CD8-positive, alpha-beta memory T cell (primary cell): ENCODE measurements at regions not wholly inside any gene's neighbourhood (a gene's known extent, or its start where the extent isn't known, plus 50 kb on each side); places are given as distances from the start of the nearest gene placed in this dataset.

Source experiments
- CTCF ChIA-PET: fragments of 350-600 bp; sonication (Branson Sonifier 250); formaldehyde crosslinking; loops from one replicate; lab custom pipeline; 2021; ENCODE audit warnings: antibody characterized with exemption; lab: Charles Lee
- POLR2A ChIA-PET: fragments of 350-600 bp; sonication (Branson Sonifier 250); formaldehyde crosslinking; loops from one replicate; lab custom pipeline; 2021; ENCODE audit warnings: antibody characterized with exemption; lab: Charles Lee
- DNase-seq, 5 donors: peaks; one replicate each; pipeline versions ENCODE4 v3.0.0 to v3.0.0-alpha.2; 2020 to 2022; ENCODE audit warnings: mixed read lengths in 1 of 5
- H3K27ac ChIP-seq: one replicate; pipeline ENCODE4 v1.7.0; 2013; ENCODE audit warnings: low read depth, mild to moderate bottlenecking, low read length, moderate library complexity
- H3K27me3 ChIP-seq: 2 replicates; pipeline ENCODE4 v1.7.0; 2013; ENCODE audit warnings: low read length, mild to moderate bottlenecking; ENCODE audit not compliant: insufficient read depth, poor library complexity, severe bottlenecking
- H3K36me3 ChIP-seq: 2 replicates; pipeline ENCODE4 v1.7.0; 2013; ENCODE audit warnings: mild to moderate bottlenecking, low read length, moderate library complexity; ENCODE audit not compliant: insufficient read depth
- H3K4me1 ChIP-seq: 2 replicates; pipeline ENCODE4 v1.7.0; 2013; ENCODE audit warnings: mild to moderate bottlenecking, low read length, moderate library complexity; ENCODE audit not compliant: insufficient read depth
- H3K4me3 ChIP-seq: 2 replicates; pipeline ENCODE4 v1.7.0; 2013; ENCODE audit warnings: mild to moderate bottlenecking, low read length
- H3K9me3 ChIP-seq: 2 replicates; pipeline ENCODE4 v1.7.0; 2013; ENCODE audit warnings: mild to moderate bottlenecking, low read length
- H3K27ac Mint-ChIP-seq, 8 donors: one replicate each; pipeline ENCODE4 v1.8.0; 2020 to 2021; ENCODE audit warnings: mixed read lengths in 8 of 8, mild to moderate bottlenecking in 6 of 8, inconsistent platforms in 3 of 8, moderate library complexity in 3 of 8
- H3K27me3 Mint-ChIP-seq, 2 donors: one replicate each; pipeline ENCODE4 v1.8.0; 2020 to 2021; ENCODE audit warnings: mixed read lengths in 2 of 2, mild to moderate bottlenecking in 1 of 2, moderate library complexity in 1 of 2
- H3K36me3 Mint-ChIP-seq, 3 donors: one replicate each; pipeline ENCODE4 v1.8.0; 2020 to 2021; ENCODE audit warnings: mixed read lengths in 3 of 3, inconsistent platforms in 1 of 3, mild to moderate bottlenecking in 1 of 3
- H3K4me1 Mint-ChIP-seq, 3 donors: one replicate each; pipeline ENCODE4 v1.8.0; 2020 to 2021; ENCODE audit warnings: mixed read lengths in 3 of 3, inconsistent platforms in 1 of 3, mild to moderate bottlenecking in 1 of 3
- H3K4me3 Mint-ChIP-seq, 7 donors: one replicate each; pipeline ENCODE4 v1.8.0; 2020 to 2021; ENCODE audit warnings: mixed read lengths in 7 of 7, mild to moderate bottlenecking in 6 of 7, moderate library complexity in 4 of 7, inconsistent platforms in 2 of 7
- H3K9me3 Mint-ChIP-seq, 5 donors: one replicate each; pipeline ENCODE4 v1.8.0; 2020 to 2022; ENCODE audit warnings: mixed read lengths in 5 of 5, mild to moderate bottlenecking in 3 of 5, moderate library complexity in 2 of 5, inconsistent platforms in 1 of 5

DNA sequence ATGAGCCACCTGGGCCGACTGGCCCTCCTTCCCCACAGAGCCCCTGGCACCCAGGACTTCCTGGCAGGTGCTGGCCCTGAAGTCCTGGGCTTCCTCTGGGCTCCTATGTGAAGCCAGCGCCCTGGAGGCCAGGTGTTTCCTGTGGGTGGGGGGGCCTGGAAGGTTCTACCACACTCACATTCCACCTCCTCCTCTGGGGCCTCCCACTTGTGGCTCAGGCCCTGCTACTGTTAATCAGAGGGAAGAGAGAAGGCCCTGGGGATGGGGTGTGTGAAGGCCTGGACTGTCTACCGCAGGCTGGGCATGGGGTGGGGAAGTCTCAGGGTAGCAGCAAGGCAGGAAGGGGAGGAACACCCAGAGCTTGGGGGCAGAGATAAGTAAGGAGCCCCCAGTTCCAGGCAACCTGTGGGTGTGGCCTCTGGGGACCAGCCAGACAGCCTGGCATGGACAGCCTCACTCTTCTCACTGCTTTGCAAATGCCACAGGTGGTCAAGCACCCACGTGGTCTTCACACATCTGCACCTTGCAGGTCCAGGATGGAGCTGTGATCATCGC lies 111.9 kb upstream of the TNRC6C start:
- Histone ChIP-seq H3K27ac (no peak overlapping the region), H3K27me3 (no peaks in the 10 kb centered on the region), H3K36me3 (no peaks in the 10 kb centered on the region), H3K4me3 (no peak overlapping the region), H3K9me3 (no peaks in the 10 kb centered on the region), H3K4me1 (peaks cover 58% of the 10 kb centered on the region)
- peak in 3 of 5 donors; percentile 17 to 27 (median 23) for DNase-seq
- peaks cover 34 to 54% (median 45%) of the 10 kb centered on the region in 3 donors for H3K4me1 Mint-ChIP-seq
- peak overlapping the region in 5 of 7 donors; percentile 15 to 77 (median 44) for H3K4me3 Mint-ChIP-seq
- ChIA-PET POLR2A (interaction anchor here (0.6 to 1.2 kb wide), 3 partner anchors 12 to 1348 kb away, joined by 3 to 7 read pairs (median 3); no protein-coding TSS in a partner anchor), CTCF (interaction anchor here (1.0 kb wide), 1 partner anchor 17 kb away, joined by 4 read pairs; no protein-coding TSS in a partner anchor)
- H3K9me3 Mint-ChIP-seq: no peaks in the 10 kb centered on the region
- peak overlapping the region in 6 of 8 donors; percentile 46 to 96 (median 83) for H3K27ac Mint-ChIP-seq
- H3K27me3 Mint-ChIP-seq: peaks cover 0 to 2% of the 10 kb centered on the region in 2 donors
- H3K36me3 Mint-ChIP-seq: no peaks in the 10 kb centered on the region

DNA sequence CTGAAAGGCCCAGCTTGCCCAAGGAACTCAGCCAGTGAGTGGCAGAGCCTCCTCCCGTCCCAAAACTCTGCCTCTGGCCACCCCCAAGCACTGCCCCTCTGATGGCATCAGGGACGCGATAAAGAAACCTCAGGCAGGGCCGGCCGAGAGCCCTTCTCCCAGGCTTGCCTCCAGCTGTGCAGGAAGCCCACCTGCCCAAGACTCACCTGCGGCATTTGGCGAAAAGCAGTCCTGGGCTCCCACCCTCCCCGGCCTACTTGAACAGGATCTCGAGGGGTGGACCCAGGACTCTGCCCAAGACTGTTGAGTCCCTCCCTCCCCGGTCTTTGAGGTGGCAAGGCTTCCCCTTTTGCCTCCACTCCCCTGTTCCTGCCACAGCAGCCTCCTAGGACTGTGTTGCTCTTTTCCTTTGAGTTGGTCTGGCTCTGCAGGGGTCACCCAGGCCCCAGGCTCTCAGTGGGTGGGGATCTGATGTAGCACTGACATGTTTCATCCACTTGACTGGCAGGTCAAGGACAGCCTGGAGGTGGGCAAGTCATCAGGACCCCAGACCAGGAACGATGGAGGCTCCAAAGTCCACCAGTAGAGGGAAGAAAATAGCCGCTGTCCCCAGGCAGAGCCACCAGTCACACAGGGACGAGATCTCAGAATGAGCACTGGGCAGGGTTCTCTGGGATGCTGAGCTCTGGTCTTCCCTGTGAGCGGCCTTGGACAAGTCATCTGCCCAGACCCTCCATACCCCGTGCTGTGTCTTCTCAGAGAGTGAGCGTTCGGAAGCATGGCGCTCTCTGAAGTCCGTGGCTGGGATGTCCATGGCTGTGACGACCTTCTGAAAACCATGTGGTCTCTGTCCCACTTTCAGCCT lies 111.0 kb upstream of the TNRC6C start:
- peaks cover 26 to 46% (median 37%) of the 10 kb centered on the region in 3 donors for H3K4me1 Mint-ChIP-seq
- no peak for DNase-seq
- Histone ChIP-seq H3K27me3 (no peaks in the 10 kb centered on the region), H3K27ac (no peak overlapping the region), H3K36me3 (no peaks in the 10 kb centered on the region), H3K4me3 (no peak overlapping the region), H3K9me3 (no peaks in the 10 kb centered on the region), H3K4me1 (peaks cover 49% of the 10 kb centered on the region)
- ChIA-PET CTCF (interaction anchor here (1.0 kb wide), 1 partner anchor 16 kb away, joined by 4 read pairs; no protein-coding TSS in a partner anchor), POLR2A (interaction anchor here (0.6 to 1.2 kb wide), 4 partner anchors 13 to 1349 kb away, joined by 3 to 10 read pairs (median 5); partner anchors contain the start of gene TNRC6C)
- H3K4me3 Mint-ChIP-seq: no peak overlapping the region
- H3K36me3 Mint-ChIP-seq: no peaks in the 10 kb centered on the region
- H3K27me3 Mint-ChIP-seq: no peaks in the 10 kb centered on the region
- peak overlapping the region in 5 of 8 donors; percentile 12 to 90 (median 43) for H3K27ac Mint-ChIP-seq
- no peaks in the 10 kb centered on the region for H3K9me3 Mint-ChIP-seq

DNA sequence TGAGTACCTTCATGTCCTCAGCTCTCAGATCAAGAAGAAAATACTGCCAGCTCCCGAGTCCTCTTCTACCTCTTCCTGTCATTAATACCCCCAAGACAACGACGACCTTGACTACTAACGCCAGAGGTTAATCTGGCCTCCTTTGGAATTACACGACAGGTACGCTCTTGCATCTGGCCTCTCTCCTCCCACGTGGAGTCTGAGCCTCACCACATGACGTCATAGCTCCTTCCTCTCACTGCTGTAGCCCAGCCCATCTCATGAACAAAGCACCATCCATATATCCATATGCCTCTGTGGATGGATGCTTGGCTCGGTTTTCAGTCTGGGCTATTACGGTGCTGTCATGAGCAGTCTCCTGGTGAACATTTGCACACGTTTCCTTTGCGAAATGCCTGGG lies 110.2 kb upstream of the TNRC6C start:
- ChIA-PET POLR2A (interaction anchor here (1.0 kb wide), 1 partner anchor 110 kb away, joined by 10 read pairs; the partner anchor contains the start of gene TNRC6C), CTCF (no interaction called here)
- H3K4me1 Mint-ChIP-seq: peaks cover 18 to 38% (median 29%) of the 10 kb centered on the region in 3 donors
- H3K9me3 ChIP-seq: no peaks in the 10 kb centered on the region
- no peaks in the 10 kb centered on the region for H3K27me3 Mint-ChIP-seq
- no peaks in the 10 kb centered on the region for H3K9me3 Mint-ChIP-seq
- no peak overlapping the region for H3K27ac Mint-ChIP-seq
- peaks cover 41% of the 10 kb centered on the region for H3K4me1 ChIP-seq
- H3K4me3 ChIP-seq: no peak overlapping the region
- no peak overlapping the region for H3K27ac ChIP-seq
- no peak for DNase-seq
- no peak overlapping the region for H3K4me3 Mint-ChIP-seq
- H3K36me3 Mint-ChIP-seq: no peaks in the 10 kb centered on the region
- no peaks in the 10 kb centered on the region for H3K27me3 ChIP-seq
- H3K36me3 ChIP-seq: no peaks in the 10 kb centered on the region

DNA sequence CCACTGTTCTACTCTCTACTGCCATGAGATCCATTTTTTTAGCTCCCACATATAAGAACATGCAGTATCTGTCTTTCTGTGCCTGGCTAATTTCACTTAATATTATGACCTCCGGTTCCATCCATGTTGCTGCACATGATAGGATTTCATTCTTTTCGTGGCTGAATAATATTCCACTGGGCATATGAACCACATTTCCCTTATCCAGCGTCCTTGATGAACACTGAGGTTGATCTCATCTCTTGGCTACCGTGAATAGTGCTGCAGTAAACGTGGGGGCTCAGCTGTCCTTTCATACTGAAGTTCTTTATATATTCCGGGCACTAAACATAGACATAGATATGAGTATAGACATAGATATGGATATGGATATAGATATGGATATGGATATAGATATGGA lies 109.3 kb upstream of the TNRC6C start:
- Histone ChIP-seq H3K4me3 (no peak overlapping the region), H3K27ac (no peak overlapping the region), H3K36me3 (no peaks in the 10 kb centered on the region), H3K9me3 (no peaks in the 10 kb centered on the region), H3K27me3 (no peaks in the 10 kb centered on the region), H3K4me1 (peaks cover 31% of the 10 kb centered on the region)
- CTCF ChIA-PET: no interaction called here
- Mint-ChIP-seq H3K36me3 (no peaks in the 10 kb centered on the region), H3K4me1 (peaks cover 8 to 29% (median 19%) of the 10 kb centered on the region in 3 donors), H3K27ac (no peak overlapping the region), H3K4me3 (no peak overlapping the region), H3K9me3 (no peaks in the 10 kb centered on the region), H3K27me3 (no peaks in the 10 kb centered on the region)
- no peak for DNase-seq
- POLR2A ChIA-PET: no interaction called here

DNA sequence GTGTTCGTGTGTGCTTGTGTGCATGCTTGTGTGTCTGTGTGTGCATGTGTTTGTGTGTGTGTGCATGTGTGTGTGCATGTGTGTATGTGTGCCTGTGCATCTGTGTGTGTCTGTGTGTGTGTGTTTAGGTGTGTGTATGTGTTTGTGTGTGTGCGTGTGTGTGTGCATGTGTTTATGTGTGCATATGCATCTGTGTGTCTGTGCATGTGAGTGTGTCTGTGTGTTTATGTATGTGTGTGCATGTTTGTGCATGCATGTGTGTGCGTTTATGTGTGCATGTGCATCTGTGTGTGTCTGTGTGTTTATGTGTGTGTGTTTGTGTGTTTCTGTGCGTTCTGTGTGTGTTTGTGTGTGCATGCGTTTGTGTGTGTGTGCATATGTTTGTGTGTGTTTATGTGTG lies 106.6 kb upstream of the TNRC6C start:
- H3K36me3 ChIP-seq: no peaks in the 10 kb centered on the region
- ChIA-PET POLR2A (no interaction called here), CTCF (no interaction called here)
- peaks cover 10% of the 10 kb centered on the region for H3K4me1 ChIP-seq
- H3K9me3 ChIP-seq: no peaks in the 10 kb centered on the region
- Mint-ChIP-seq H3K4me1 (peaks cover 5 to 13% (median 12%) of the 10 kb centered on the region in 3 donors), H3K36me3 (no peaks in the 10 kb centered on the region), H3K27me3 (no peaks in the 10 kb centered on the region), H3K9me3 (no peaks in the 10 kb centered on the region), H3K27ac (no peak overlapping the region), H3K4me3 (no peak overlapping the region)
- no peak for DNase-seq
- H3K27ac ChIP-seq: no peak overlapping the region
- no peaks in the 10 kb centered on the region for H3K27me3 ChIP-seq
- no peak overlapping the region for H3K4me3 ChIP-seq

DNA sequence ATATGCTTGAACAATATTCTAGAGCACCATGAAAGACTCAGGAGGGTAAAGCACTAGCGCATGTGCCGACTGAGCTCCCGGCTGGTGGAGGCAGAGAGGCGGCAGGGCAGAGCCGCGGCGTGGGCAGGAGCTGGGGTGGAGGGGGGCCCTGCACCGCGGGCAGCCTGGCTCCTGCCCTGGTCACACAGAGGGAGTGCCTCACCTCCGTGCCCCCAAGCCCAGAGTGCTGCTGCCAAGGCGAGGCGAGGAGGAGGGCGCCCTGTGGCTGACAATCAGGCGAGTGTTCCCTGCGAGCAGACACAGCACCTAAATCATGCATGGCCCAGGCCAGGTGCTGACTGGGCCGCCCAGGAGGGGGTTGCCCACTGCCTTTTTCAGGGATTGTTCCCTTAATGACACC lies 105.8 kb upstream of the TNRC6C start:
- no peak overlapping the region for H3K27ac Mint-ChIP-seq
- H3K4me1 Mint-ChIP-seq: peaks cover 10 to 21% (median 11%) of the 10 kb centered on the region in 3 donors
- H3K36me3 Mint-ChIP-seq: no peaks in the 10 kb centered on the region
- Histone ChIP-seq H3K9me3 (no peaks in the 10 kb centered on the region), H3K36me3 (no peaks in the 10 kb centered on the region), H3K27me3 (no peaks in the 10 kb centered on the region), H3K27ac (no peak overlapping the region), H3K4me3 (no peak overlapping the region), H3K4me1 (peaks cover 2% of the 10 kb centered on the region)
- POLR2A ChIA-PET: no interaction called here
- no peaks in the 10 kb centered on the region for H3K9me3 Mint-ChIP-seq
- H3K27me3 Mint-ChIP-seq: no peaks in the 10 kb centered on the region
- H3K4me3 Mint-ChIP-seq: no peak overlapping the region
- DNase-seq: peak in 1 of 5 donors; percentile 41
- CTCF ChIA-PET: no interaction called here

DNA sequence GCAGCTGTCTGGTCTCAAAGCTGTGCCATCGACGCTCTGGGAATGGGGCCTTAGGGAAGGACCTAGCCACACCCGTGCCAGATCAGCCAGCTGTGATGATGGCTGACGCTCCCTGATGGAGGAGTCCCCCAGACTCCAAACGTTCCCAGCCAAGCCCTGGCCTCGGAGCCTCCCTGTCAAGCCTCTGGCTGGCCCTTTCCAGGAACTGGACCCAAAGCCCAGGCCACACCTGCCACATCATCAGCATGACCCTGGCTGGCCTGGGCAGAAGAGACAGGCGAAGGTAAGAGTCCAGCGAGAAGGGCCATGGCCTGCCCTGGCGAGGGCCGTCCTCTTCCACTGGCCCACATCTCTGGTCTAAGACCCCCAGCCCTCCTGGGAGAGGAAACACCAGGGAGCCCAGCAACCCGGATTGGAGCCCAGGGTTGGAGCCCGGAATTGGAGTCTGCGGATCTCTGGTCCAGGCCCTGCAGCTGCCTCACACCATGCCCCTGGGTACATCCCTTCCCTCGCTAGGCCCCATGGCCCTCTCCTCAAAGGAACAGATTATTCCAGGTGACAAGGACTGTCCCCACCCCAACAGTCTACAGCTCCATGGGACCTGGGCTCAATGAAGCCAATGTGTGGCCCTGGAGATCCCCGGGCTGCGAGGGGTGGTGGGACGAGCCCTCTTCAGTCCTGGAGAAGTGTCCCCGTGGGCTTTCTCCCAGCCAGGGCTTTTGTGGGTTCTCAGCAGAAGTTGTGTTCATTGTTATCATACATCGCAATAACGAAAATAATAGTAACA lies 105.1 kb upstream of the TNRC6C start:
- Histone ChIP-seq H3K36me3 (no peaks in the 10 kb centered on the region), H3K27me3 (no peaks in the 10 kb centered on the region), H3K9me3 (no peaks in the 10 kb centered on the region), H3K4me1 (no peaks in the 10 kb centered on the region), H3K27ac (no peak overlapping the region), H3K4me3 (no peak overlapping the region)
- Mint-ChIP-seq H3K4me3 (no peak overlapping the region), H3K9me3 (no peaks in the 10 kb centered on the region), H3K4me1 (peaks cover 11 to 27% (median 14%) of the 10 kb centered on the region in 3 donors), H3K27me3 (peaks cover 0 to 4% of the 10 kb centered on the region in 2 donors), H3K27ac (no peak overlapping the region), H3K36me3 (no peaks in the 10 kb centered on the region)
- ChIA-PET CTCF (no interaction called here), POLR2A (interaction anchor here (0.5 kb wide), 1 partner anchor 25 kb away, joined by 3 read pairs; no protein-coding TSS in a partner anchor)
- peak in 1 of 5 donors; percentile 26 for DNase-seq
